PC-3 (cell line): ENCODE measurements at regions not wholly inside any gene's neighbourhood (a gene's known extent, or its start where the extent isn't known, plus 50 kb on each side); places are given as distances from the start of the nearest gene placed in this dataset.

ENCODE experiments used
- ATAC-seq: fragments of 200-7000 bp; cut with Tn5 transposase; 2 replicates; pipeline ENCODE4 v1.9.1; 2020; ENCODE audit warnings: mild to moderate bottlenecking, moderate library complexity
- BruUV-seq: library from RNA; stranded (reverse); fragments of 400-500 nt; replicated peaks from 2 replicates; lab custom pipeline; 2021; lab: Mats Ljungman, UMichigan
- CTCF ChIA-PET: fragments of 300-600 bp; sonication (Branson Sonifier 250); formaldehyde crosslinking; loops from one replicate; lab custom pipeline; 2022; ENCODE audit warnings: antibody characterized with exemption; lab: Charles Lee
- POLR2A ChIA-PET: fragments of 300-600 bp; sonication (Branson Sonifier 250); formaldehyde crosslinking; loops from one replicate; lab custom pipeline; 2022; ENCODE audit warnings: antibody characterized with exemption; ENCODE audit not compliant: unreplicated experiment; lab: Charles Lee
- DNase-seq: peaks from one replicate; pipeline ENCODE4 v3.0.0-alpha.2; 2015
- H2AFZ ChIP-seq: fragments of 300-600 bp; sonication (generic); 2 replicates; pipeline ENCODE4 v1.6.0; 2016; ENCODE audit warnings: antibody characterized with exemption, low read length
- H3F3A ChIP-seq: fragments of 300-600 bp; sonication (generic); one replicate; pipeline ENCODE4 v1.6.0; 2017; ENCODE audit warnings: antibody characterized with exemption, low read length, control low read depth, mild to moderate bottlenecking; ENCODE audit not compliant: unreplicated experiment
- H3K27ac ChIP-seq: fragments of 300-600 bp; sonication (generic); 2 replicates; pipeline ENCODE4 v1.5.1; 2016; ENCODE audit warnings: mild to moderate bottlenecking, low read length
- H3K27me3 ChIP-seq: fragments of 300-600 bp; sonication (generic); 2 replicates; pipeline ENCODE4 v1.6.1; 2016; ENCODE audit warnings: low read length, mixed read lengths
- H3K36me3 ChIP-seq: fragments of 300-600 bp; sonication (generic); 2 replicates; pipeline ENCODE4 v1.6.1; 2016; ENCODE audit warnings: low read depth, mixed run types, low read length, mixed read lengths
- H3K4me1 ChIP-seq: fragments of 300-600 bp; sonication (generic); 2 replicates; pipeline ENCODE4 v1.5.1; 2016; ENCODE audit warnings: low read length; ENCODE audit not compliant: insufficient read depth
- H3K4me2 ChIP-seq: fragments of 300-600 bp; sonication (generic); 2 replicates; pipeline ENCODE4 v1.6.0; 2016; ENCODE audit warnings: low read length
- H3K4me3 ChIP-seq: fragments of 300-600 bp; sonication (generic); 2 replicates; pipeline ENCODE4 v1.5.1; 2016; ENCODE audit warnings: mild to moderate bottlenecking, low read length, mixed read lengths
- H3K79me2 ChIP-seq: fragments of 300-600 bp; sonication (generic); 2 replicates; pipeline ENCODE4 v1.6.1; 2017; ENCODE audit warnings: low read length, mixed read lengths
- H3K9ac ChIP-seq: fragments of 300-600 bp; sonication (generic); 2 replicates; pipeline ENCODE4 v1.6.0; 2016; ENCODE audit warnings: mild to moderate bottlenecking, low read length
- H3K9me2 ChIP-seq: fragments of 300-600 bp; sonication (generic); replicated peaks from 2 replicates; pipeline ENCODE4 v1.6.1; 2016; ENCODE audit warnings: mixed run types, low read length, mixed read lengths
- H3K9me3 ChIP-seq: fragments of 300-600 bp; sonication (generic); 2 replicates; pipeline ENCODE4 v1.6.1; 2016; ENCODE audit warnings: low read length, mixed read lengths
- H4K20me1 ChIP-seq: fragments of 300-600 bp; sonication (generic); 2 replicates; pipeline ENCODE4 v1.6.1; 2016; ENCODE audit warnings: low read length, mixed read lengths
- EZH2 ChIP-seq: fragments of 300-600 bp; sonication (generic); IDR thresholded peaks from one replicate; pipeline ENCODE4 v1.6.1; 2017; ENCODE audit warnings: antibody characterized with exemption, mild to moderate bottlenecking, low read length; ENCODE audit not compliant: unreplicated experiment
- EZH2phosphoT487 ChIP-seq: fragments of 300-600 bp; sonication (generic); IDR thresholded peaks from 2 replicates; pipeline ENCODE4 v1.6.1; 2018; ENCODE audit warnings: mild to moderate bottlenecking, antibody characterized with exemption, low read length, borderline replicate concordance
- intact Hi-C: fragments of 100-400 bp; cut with micrococcal nuclease; formaldehyde crosslinking; loops from 2 replicates; pipeline ENCODE4 v1.9.0; 2023
- TF ChIP-seq, protein P1 (sequence below): fragments of 300-600 bp; sonication (generic); conservative IDR thresholded peaks from 2 replicates; pipeline ENCODE4 v1.5.1; 2017; ENCODE audit warnings: antibody characterized with exemption, low read depth, mild to moderate bottlenecking, low read length

DNA sequence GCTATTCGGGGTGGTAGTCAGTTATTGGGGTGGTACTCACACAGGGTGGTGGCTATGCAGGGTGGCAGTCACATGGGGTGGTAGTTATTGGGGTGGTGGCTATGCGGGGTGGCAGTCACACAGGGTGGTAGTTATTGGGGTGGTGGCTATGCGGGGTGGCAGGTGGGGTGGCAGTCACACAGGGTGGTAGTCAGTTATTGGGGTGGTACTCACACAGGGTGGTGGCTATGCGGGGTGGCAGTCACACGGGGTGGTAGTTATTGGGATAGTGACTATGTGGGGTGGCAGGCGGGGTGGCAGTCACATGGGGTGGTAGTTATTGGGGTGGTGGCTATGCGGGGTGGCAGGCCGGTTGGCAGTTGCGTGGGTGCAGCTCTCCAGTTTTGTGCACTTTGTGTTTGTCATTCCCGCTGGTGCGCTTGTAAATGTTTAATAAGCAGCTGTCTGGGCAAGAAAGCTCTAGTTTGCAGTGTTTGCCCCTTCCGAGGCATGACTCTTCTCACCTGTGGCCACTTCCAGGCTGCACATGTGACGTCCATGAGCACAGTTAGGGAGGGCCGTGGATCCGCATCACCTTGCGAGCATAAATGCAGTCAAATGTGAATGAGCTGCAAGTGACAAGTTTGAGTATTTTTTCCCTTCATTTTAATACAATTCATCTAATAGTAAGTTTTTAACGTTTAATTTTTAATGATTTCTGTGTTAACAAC, 219.0 kb upstream of the CST7 start:
- H3F3A ChIP-seq = no peaks in the 10 kb centered on the region
- H3K27me3 ChIP-seq = peaks cover 97% of the 10 kb centered on the region
- H3K4me3 ChIP-seq = no peak overlapping the region
- H3K9ac ChIP-seq = no peak overlapping the region
- H3K27ac ChIP-seq = no peak overlapping the region
- no peaks in the 10 kb centered on the region for H3K79me2 ChIP-seq
- ChIA-PET POLR2A (no interaction called here), CTCF (no interaction called here)
- ATAC-seq = no peak
- H4K20me1 ChIP-seq = no peaks in the 10 kb centered on the region
- intact Hi-C loops = no loop called here
- no peak overlapping the region for H2AFZ ChIP-seq
- DNase-seq = no peak
- no peaks in the 10 kb centered on the region for H3K36me3 ChIP-seq
- no peaks in the 10 kb centered on the region for H3K4me1 ChIP-seq
- BruUV-seq = no TSS peak
- H3K9me3 ChIP-seq = no peaks in the 10 kb centered on the region
- TF ChIP-seq, protein P1, sequence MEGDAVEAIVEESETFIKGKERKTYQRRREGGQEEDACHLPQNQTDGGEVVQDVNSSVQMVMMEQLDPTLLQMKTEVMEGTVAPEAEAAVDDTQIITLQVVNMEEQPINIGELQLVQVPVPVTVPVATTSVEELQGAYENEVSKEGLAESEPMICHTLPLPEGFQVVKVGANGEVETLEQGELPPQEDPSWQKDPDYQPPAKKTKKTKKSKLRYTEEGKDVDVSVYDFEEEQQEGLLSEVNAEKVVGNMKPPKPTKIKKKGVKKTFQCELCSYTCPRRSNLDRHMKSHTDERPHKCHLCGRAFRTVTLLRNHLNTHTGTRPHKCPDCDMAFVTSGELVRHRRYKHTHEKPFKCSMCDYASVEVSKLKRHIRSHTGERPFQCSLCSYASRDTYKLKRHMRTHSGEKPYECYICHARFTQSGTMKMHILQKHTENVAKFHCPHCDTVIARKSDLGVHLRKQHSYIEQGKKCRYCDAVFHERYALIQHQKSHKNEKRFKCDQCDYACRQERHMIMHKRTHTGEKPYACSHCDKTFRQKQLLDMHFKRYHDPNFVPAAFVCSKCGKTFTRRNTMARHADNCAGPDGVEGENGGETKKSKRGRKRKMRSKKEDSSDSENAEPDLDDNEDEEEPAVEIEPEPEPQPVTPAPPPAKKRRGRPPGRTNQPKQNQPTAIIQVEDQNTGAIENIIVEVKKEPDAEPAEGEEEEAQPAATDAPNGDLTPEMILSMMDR = no peak
- TF ChIP-seq EZH2 (no peak), EZH2phosphoT487 (no peak)
- no peak overlapping the region for H3K4me2 ChIP-seq
- no peaks in the 10 kb centered on the region for H3K9me2 ChIP-seq

DNA sequence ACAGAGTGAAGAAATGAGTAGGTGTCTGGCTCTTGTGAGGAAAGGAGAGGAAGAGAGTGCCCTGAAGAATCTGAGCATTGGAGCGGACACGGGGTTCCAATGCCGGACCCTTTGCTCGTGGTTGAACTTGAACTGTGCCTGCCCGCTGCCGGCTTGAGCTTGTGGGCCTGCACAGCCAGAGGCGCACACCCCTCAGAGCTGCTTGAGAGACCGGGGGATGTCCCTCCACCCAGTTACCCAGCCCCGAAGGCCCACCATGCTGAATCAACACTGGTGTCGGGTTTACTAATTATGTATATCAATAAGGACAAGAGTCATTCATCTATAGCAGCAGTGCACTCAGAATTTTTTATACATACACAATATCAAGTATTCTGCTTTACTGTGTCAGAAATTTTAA, 218.3 kb upstream of the CST7 start:
- Histone ChIP-seq H3K36me3 (no peaks in the 10 kb centered on the region), H3K27me3 (peaks cover 94% of the 10 kb centered on the region), H4K20me1 (no peaks in the 10 kb centered on the region), H3K27ac (no peak overlapping the region), H3K4me3 (no peak overlapping the region), H3K9me3 (no peaks in the 10 kb centered on the region), H3K9me2 (no peaks in the 10 kb centered on the region), H3K9ac (no peak overlapping the region), H3K79me2 (no peaks in the 10 kb centered on the region), H2AFZ (no peak overlapping the region), H3K4me1 (no peaks in the 10 kb centered on the region), H3K4me2 (no peak overlapping the region), H3F3A (no peaks in the 10 kb centered on the region)
- no TSS peak for BruUV-seq
- CTCF ChIA-PET = no interaction called here
- TF ChIP-seq, protein P1 = no peak
- TF ChIP-seq EZH2 (no peak), EZH2phosphoT487 (no peak)
- ATAC-seq (no peak), DNase-seq (no peak)
- POLR2A ChIA-PET = no interaction called here
- intact Hi-C loops = no loop called here

DNA sequence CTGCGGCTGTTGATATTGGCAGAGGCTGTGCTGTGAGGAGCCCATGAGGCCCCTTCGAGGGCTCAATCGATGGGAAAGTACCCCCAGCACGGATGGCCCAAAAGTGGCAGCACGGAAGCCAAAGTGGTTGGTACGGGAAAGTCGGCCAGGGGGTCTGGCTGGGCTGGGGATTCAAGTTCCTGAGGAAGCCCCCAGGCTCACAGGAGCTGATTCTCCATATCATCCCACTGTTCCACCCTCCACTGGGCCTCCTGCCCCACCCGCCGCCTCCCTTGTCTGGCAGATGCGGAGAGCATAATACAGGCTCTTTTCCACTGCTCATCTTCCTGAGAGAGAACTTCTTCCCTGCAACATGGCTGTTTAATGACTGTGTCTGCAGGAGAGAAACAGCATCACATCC, 217.8 kb upstream of the CST7 start:
- intact Hi-C loops = no loop called here

More for the DNA sequence above, 217.8 kb upstream of the CST7 start:
- Histone ChIP-seq H3K79me2 (no peaks in the 10 kb centered on the region), H3K27ac (no peak overlapping the region), H3K4me3 (no peak overlapping the region), H3K36me3 (no peaks in the 10 kb centered on the region), H3K4me1 (no peaks in the 10 kb centered on the region), H3K9me3 (no peaks in the 10 kb centered on the region), H2AFZ (no peak overlapping the region), H3K9me2 (no peaks in the 10 kb centered on the region), H3K9ac (no peak overlapping the region), H3K4me2 (no peak overlapping the region), H3K27me3 (peaks cover 89% of the 10 kb centered on the region), H4K20me1 (no peaks in the 10 kb centered on the region), H3F3A (no peaks in the 10 kb centered on the region)
- ATAC-seq = no peak
- no TSS peak for BruUV-seq
- TF ChIP-seq, protein P1 = no peak
- TF ChIP-seq EZH2phosphoT487 (no peak), EZH2 (no peak)
- ChIA-PET POLR2A (no interaction called here), CTCF (no interaction called here)
- DNase-seq = no peak
